IPS DF 6.9 (cell line): ENCODE measurements at regions not wholly inside any gene's neighbourhood (a gene's known extent, or its start where the extent isn't known, plus 50 kb on each side); places are given as distances from the start of the nearest gene placed in this dataset.

ENCODE experiments used
- DNase-seq: peaks from one replicate; pipeline ENCODE4 v3.0.0-alpha.2; 2013; ENCODE audit warnings: low read depth, low spot score
- H3K27ac ChIP-seq: one replicate; pipeline ENCODE4 v1.5.1; 2013; ENCODE audit warnings: low read length, control low read depth
- H3K27me3 ChIP-seq: 2 replicates; pipeline ENCODE4 v1.6.1; 2013; ENCODE audit warnings: mild to moderate bottlenecking, low read length; ENCODE audit not compliant: control insufficient read depth, insufficient read depth
- H3K36me3 ChIP-seq: 2 replicates; pipeline ENCODE4 v1.6.1; 2013; ENCODE audit warnings: low read length; ENCODE audit not compliant: control insufficient read depth, insufficient read depth
- H3K4me1 ChIP-seq: 2 replicates; pipeline ENCODE4 v1.6.1; 2013; ENCODE audit warnings: low read length; ENCODE audit not compliant: control insufficient read depth, insufficient read depth
- H3K4me3 ChIP-seq: 2 replicates; pipeline ENCODE4 v1.5.1; 2013; ENCODE audit warnings: mild to moderate bottlenecking, low read length
- H3K9me3 ChIP-seq: 2 replicates; pipeline ENCODE4 v1.6.1; 2013; ENCODE audit warnings: low read length, inconsistent platforms; ENCODE audit not compliant: control insufficient read depth, insufficient read depth
- WGBS: extraction: QIAGEN DNeasy Blood & Tissue Kit; methylation state at CpG from one replicate; pipeline ENCODE4 v1.1.7; 2013; ENCODE audit warnings: mixed read lengths, missing lambda C conversion rate; ENCODE audit not compliant: insufficient read length, insufficient coverage; 5-methylcytosine and 5-hydroxymethylcytosine counted together

DNA sequence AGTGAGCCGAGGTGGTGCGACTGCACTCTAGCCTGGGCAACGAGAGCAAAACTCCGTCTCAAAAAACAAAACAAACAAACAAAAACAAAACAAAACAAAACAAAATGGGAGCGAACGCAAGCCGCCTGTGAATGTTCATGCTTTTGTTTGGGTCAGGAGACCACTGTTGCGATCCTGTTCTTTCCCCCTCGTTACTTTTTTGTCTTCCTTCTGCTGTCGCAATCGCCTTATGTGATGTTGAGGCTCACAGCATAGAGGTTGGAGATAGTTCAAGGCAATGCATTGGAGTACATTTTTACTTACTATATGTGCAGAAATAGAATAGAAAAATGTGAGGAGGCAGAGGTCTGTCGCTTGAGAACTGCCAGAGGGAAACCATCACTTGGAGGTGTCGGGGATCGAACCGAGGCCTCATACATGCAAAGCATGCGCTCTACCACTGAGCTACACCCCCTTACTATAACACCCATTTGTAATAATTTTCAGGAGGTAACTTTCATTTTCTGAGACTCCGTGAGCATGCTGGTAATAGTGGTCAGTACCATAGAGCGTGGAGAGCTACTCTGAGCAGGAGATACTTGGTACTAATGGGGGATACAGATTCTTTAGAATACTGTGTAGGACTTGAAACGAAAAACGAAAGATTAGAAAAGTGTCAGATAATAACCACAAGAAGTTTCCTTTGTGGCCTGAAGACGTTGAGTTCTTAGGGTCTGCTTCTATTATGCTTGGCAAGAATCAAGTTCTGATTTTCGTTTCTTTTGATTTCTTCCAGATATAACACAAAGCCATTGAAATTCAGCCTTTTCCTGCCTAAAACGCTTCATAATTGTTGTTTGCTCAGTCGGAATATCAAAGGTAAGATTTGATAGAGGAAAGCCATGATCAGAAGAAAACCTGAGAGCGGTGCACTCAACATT lies 121.1 kb downstream of the TRIM27 start:
- peak overlapping the region; percentile 73 for H3K4me3 ChIP-seq
- no peak for DNase-seq
- no peaks in the 10 kb centered on the region for H3K4me1 ChIP-seq
- H3K9me3 ChIP-seq = no peaks in the 10 kb centered on the region
- WGBS = no CpG with 5 or more reads among the region's 25 CpGs
- no peak overlapping the region for H3K27ac ChIP-seq
- H3K36me3 ChIP-seq = no peaks in the 10 kb centered on the region
- peaks cover 6% of the 10 kb centered on the region; the same call in 1 of the 2 replicates for H3K27me3 ChIP-seq

DNA sequence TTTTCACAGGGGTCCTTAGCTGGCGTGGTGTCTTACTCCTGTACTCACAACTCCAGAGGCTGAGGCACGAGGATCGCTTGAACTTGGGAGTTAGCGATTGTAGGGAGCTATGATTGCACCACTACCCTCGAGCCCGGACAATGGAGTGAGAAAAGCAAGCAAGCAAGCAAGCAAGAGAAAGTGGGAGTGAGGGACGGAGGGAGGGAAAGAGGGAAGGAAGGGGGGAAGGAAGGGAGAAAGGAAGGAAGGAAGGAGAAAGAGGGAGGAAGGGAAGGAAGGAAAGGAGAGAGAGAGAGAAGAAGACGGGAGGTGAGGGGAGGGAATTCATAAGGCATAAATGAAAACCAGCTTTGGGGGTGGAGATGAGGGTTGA lies 120.5 kb downstream of the TRIM27 start:
- no CpG with 5 or more reads among the region's 8 CpGs for WGBS
- Histone ChIP-seq H3K27me3 (peaks cover 6% of the 10 kb centered on the region; the same call in 1 of the 2 replicates), H3K4me1 (no peaks in the 10 kb centered on the region), H3K9me3 (no peaks in the 10 kb centered on the region), H3K36me3 (no peaks in the 10 kb centered on the region), H3K4me3 (peak overlapping the region; percentile 73), H3K27ac (no peak overlapping the region)
- no peak for DNase-seq

DNA sequence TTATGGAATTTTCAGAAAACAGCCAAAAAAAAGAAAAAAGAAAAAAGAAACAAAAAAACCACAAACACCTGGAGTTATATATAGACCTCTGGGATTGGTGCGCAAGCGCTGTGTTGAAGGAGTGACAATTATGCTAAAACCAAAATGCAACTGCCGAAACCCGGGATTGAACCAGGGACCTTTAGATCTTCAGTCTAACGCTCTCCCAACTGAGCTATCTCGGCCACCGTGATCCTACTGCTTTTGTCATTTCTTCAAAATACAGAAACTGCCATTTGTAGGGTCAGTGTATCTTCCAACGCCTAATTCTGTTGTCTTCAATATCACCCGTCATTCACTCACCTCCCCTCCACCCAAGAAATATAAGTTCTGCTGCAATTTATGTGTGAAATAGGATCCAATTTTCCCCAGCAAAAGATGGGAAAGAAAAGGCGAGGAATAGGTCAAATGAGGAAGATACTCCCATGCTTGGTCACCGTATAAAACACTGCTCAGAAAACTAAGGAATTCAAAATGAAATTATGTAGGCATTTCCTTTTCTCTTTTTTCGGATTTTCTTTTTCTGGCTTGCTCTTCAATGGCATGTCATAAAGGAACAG lies 116.0 kb downstream of the TRIM27 start:
- H3K27ac ChIP-seq = no peak overlapping the region
- peak overlapping the region; percentile 16; the same call in 1 of the 2 replicates for H3K4me3 ChIP-seq
- H3K36me3 ChIP-seq = no peaks in the 10 kb centered on the region
- H3K4me1 ChIP-seq = peaks cover 3% of the 10 kb centered on the region
- WGBS = no CpG with 5 or more reads among the region's 12 CpGs
- H3K9me3 ChIP-seq = no peaks in the 10 kb centered on the region
- peaks cover 37% of the 10 kb centered on the region for H3K27me3 ChIP-seq
- no peak for DNase-seq

DNA sequence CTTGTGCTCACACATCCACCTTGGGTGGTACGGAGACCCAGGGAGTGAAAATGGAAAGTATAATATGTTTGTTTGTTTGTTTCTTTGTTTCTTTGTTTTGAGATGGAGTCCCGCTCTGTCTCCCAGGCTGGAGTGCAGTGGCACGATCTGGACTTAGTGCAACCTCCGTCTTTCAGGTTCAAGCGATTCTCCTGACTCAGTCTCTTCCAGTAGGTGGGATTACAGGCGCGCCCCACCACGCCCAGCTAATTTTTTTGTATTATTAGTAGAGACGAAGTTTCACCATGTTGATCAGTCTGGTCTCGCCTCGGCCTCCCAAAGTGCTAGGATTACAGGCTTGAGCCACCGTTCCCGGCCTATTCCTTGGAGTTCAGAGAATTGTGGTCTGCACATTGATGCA lies 115.4 kb downstream of the TRIM27 start:
- DNase-seq = no peak
- WGBS = no CpG with 5 or more reads among the region's 13 CpGs

GRCh38 chr6:28809947-28810658 lies 113.7 kb downstream of the TRIM27 start:
- no peak for DNase-seq
- peaks cover 54% of the 10 kb centered on the region for H3K27me3 ChIP-seq

More for the DNA sequence above, 115.4 kb downstream of the TRIM27 start:
- no peaks in the 10 kb centered on the region for H3K36me3 ChIP-seq
- H3K4me3 ChIP-seq = no peak overlapping the region
- H3K4me1 ChIP-seq = peaks cover 3% of the 10 kb centered on the region
- H3K27me3 ChIP-seq = peaks cover 41% of the 10 kb centered on the region
- H3K27ac ChIP-seq = no peak overlapping the region
- H3K9me3 ChIP-seq = no peaks in the 10 kb centered on the region

DNA sequence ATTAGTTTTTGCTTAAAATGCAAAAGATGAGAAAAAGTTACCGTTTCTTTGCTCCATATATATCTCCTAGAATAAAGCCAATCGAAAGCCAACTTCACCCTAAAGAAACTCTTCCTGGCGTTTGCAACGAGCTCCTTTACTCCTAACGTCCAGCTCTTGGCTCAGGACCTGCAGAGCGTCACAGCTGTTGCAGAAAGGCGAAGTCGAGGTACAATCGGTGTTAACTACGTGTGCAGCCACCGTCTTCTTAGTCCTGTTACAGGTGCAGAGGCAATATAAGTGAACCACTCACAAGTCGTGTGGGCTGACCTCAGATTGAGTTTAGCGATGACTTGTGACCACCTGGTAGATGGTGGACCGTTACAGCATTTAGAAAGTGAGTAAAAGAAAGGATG lies 113.1 kb downstream of the TRIM27 start:
- H3K27me3 ChIP-seq = peaks cover 60% of the 10 kb centered on the region
- no peaks in the 10 kb centered on the region for H3K9me3 ChIP-seq
- WGBS = no CpG with 5 or more reads among the region's 14 CpGs
- H3K4me1 ChIP-seq = peaks cover 3% of the 10 kb centered on the region
- no peak overlapping the region for H3K27ac ChIP-seq
- H3K4me3 ChIP-seq = no peak overlapping the region; the same call in 1 of the 2 replicates
- no peaks in the 10 kb centered on the region for H3K36me3 ChIP-seq
- no peak for DNase-seq

More at GRCh38 chr6:28809947-28810658, 113.7 kb downstream of the TRIM27 start:
- Histone ChIP-seq H3K27ac (no peak overlapping the region), H3K36me3 (no peaks in the 10 kb centered on the region), H3K4me1 (peaks cover 3% of the 10 kb centered on the region), H3K9me3 (no peaks in the 10 kb centered on the region), H3K4me3 (peak overlapping the region; percentile 13; the same call in 1 of the 2 replicates)
- no CpG with 5 or more reads among the region's 33 CpGs for WGBS

DNA sequence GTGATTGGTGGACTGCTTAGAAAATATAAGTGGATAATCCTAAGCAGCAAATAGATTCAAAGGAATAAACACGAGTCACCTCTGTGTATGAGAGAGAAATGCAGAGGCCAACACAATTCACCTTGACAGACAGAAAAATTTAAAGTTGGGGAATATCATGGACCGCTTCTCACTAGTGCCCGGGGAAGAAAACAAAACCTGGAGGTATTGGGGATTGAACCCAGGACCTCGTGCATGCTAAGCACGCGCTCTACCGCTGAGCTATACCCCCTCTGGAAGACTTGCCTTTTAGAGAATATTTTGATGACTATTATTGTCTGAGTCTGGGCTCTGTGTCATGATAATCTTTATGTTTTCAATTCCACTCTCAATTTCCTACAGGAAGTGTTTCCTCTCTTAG lies 111.9 kb downstream of the TRIM27 start:
- Histone ChIP-seq H3K9me3 (no peaks in the 10 kb centered on the region), H3K4me1 (peaks cover 3% of the 10 kb centered on the region), H3K4me3 (no peak overlapping the region), H3K36me3 (no peaks in the 10 kb centered on the region), H3K27me3 (peaks cover 71% of the 10 kb centered on the region), H3K27ac (no peak overlapping the region)
- no CpG with 5 or more reads among the region's 7 CpGs for WGBS
- DNase-seq = no peak

- no peak for DNase-seq
- H3K4me1 ChIP-seq = peaks cover 3% of the 10 kb centered on the region
- no peak overlapping the region for H3K4me3 ChIP-seq
- H3K36me3 ChIP-seq = no peaks in the 10 kb centered on the region
- H3K9me3 ChIP-seq = no peaks in the 10 kb centered on the region
- WGBS = 100% methylated on average over 2 of the region's 29 CpGs
- H3K27ac ChIP-seq = no peak overlapping the region
- peaks cover 77% of the 10 kb centered on the region for H3K27me3 ChIP-seq
Measured at GRCh38 chr6:28812778-28813569, 110.8 kb downstream of the TRIM27 start.

DNA sequence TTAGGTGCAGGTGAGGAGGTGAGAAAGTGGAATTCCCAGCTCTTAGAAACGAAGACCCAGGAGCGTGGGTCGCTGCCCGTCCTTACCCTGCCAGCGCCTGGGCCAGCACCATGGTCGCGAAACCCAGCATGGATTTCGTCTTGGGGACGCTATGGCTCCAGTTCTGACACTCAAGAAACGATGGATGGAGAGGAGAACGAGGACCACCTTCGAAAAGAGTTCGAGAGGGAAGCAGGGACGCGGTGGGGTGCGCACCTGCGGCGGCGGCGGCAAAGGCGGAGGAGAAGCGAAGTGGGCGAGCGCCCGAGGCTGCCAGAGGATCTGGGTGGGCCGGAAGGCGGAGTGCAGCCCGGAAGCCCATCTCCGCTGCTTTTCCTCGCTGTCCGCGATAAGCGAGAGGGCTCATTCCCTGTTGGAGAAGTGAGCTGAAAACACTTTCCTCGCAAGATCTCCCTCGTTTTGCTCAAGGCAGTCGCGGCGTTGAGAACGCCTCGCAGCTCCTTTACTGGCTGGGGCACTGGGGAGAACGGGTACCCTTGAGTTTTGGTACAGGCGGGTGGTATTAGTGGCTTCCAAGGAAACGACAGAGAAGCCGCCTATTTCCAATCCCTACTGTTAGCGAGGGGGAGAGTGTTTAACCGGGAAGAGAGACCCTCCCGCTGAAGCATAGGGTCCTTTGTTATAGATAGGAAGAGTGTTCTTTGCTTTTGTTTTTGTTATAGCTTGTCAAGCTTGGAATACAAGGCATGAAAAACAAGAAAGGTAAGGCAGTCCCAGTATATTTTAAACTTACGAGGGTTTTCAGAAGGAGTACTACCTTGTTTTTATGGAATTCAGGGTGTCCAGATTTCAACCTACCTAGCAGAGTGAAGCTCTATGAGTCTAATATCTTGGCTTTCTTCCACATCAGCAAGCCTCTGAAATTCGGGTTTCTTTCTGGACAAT lies 109.5 kb downstream of the TRIM27 start:
- Histone ChIP-seq H3K27me3 (peaks cover 78% of the 10 kb centered on the region), H3K36me3 (no peaks in the 10 kb centered on the region), H3K4me1 (peaks cover 3% of the 10 kb centered on the region), H3K27ac (no peak overlapping the region), H3K4me3 (peak overlapping the region; percentile 43; the same call in 1 of the 2 replicates), H3K9me3 (no peaks in the 10 kb centered on the region)
- no peak for DNase-seq
- no CpG with 5 or more reads among the region's 49 CpGs for WGBS
